ENCODE measurements at regions not wholly inside any gene's neighbourhood (a gene's known extent, or its start where the extent isn't known, plus 50 kb on each side); places are given as distances from the start of the nearest gene placed in this dataset.

GRCh38 chr18:56001576-56001975 lies 413.6 kb upstream of the TCF4 start:
- TF ChIP-seq TAF1 (IDR thresholded peaks at IDR 0.05; ENCODE audit: borderline replicate concordance, insufficient read depth, low read length) = no peak
- TF ChIP-seq SIN3A (IDR thresholded peaks at IDR 0.05; ENCODE audit: borderline replicate concordance, insufficient read depth, low read length) = no peak
- TF ChIP-seq POLR2AphosphoS5 (IDR thresholded peaks at IDR 0.05; ENCODE audit: low read depth, low read length) = no peak
- TF ChIP-seq, protein P1, sequence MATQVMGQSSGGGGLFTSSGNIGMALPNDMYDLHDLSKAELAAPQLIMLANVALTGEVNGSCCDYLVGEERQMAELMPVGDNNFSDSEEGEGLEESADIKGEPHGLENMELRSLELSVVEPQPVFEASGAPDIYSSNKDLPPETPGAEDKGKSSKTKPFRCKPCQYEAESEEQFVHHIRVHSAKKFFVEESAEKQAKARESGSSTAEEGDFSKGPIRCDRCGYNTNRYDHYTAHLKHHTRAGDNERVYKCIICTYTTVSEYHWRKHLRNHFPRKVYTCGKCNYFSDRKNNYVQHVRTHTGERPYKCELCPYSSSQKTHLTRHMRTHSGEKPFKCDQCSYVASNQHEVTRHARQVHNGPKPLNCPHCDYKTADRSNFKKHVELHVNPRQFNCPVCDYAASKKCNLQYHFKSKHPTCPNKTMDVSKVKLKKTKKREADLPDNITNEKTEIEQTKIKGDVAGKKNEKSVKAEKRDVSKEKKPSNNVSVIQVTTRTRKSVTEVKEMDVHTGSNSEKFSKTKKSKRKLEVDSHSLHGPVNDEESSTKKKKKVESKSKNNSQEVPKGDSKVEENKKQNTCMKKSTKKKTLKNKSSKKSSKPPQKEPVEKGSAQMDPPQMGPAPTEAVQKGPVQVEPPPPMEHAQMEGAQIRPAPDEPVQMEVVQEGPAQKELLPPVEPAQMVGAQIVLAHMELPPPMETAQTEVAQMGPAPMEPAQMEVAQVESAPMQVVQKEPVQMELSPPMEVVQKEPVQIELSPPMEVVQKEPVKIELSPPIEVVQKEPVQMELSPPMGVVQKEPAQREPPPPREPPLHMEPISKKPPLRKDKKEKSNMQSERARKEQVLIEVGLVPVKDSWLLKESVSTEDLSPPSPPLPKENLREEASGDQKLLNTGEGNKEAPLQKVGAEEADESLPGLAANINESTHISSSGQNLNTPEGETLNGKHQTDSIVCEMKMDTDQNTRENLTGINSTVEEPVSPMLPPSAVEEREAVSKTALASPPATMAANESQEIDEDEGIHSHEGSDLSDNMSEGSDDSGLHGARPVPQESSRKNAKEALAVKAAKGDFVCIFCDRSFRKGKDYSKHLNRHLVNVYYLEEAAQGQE (IDR thresholded peaks at IDR 0.05; ENCODE audit: insufficient read depth in 1 of 2, low read depth in 2 of 2, low read length in 2 of 2) = no peak

Measured in PFSK-1 (cell line).